Suprapubic skin (tissue), 4 donors: ENCODE measurements at regions not wholly inside any gene's neighbourhood (a gene's known extent, or its start where the extent isn't known, plus 50 kb on each side); places are given as distances from the start of the nearest gene placed in this dataset.

Experiments
- CTCF ChIP-seq, 2 donors: fragments of 200-600 bp in 1 of 2; fragments of 450-650 bp in 1 of 2; sonication (generic) in 1 of 2; IDR thresholded peaks; one replicate each; pipeline ENCODE4 v1.5.1; 2016 to 2019; ENCODE audit warnings: antibody characterized with exemption in 2 of 2, mild to moderate bottlenecking in 1 of 2, moderate library complexity in 1 of 2
- EP300 ChIP-seq: sonication (generic); formaldehyde crosslinking; IDR thresholded peaks from one replicate; pipeline ENCODE4 v1.6.1; 2017; ENCODE audit warnings: antibody characterized with exemption
- POLR2A ChIP-seq, 2 donors: fragments of 450-650 bp; IDR thresholded peaks; one replicate each; pipeline ENCODE4 v1.6.1; 2017; ENCODE audit warnings: antibody characterized with exemption in 2 of 2, mild to moderate bottlenecking in 2 of 2, moderate library complexity in 2 of 2
- POLR2AphosphoS5 ChIP-seq, 3 donors: sonication (generic); formaldehyde crosslinking; IDR thresholded peaks; one replicate each; pipeline ENCODE4 v1.6.1; 2017; ENCODE audit warnings: antibody characterized with exemption in 3 of 3

GRCh38 chr5:68465934-68466551 is 250.5 kb downstream of the PIK3R1 start:
- TF ChIP-seq POLR2A (IDR thresholded peaks at IDR 0.05) = no peak
- no peak for TF ChIP-seq EP300
- TF ChIP-seq CTCF (IDR thresholded peaks at IDR 0.05) = no peak
- TF ChIP-seq POLR2AphosphoS5 (IDR thresholded peaks at IDR 0.05) = no peak
